ENCODE measurements at regions not wholly inside any gene's neighbourhood (a gene's known extent, or its start where the extent isn't known, plus 50 kb on each side); places are given as distances from the start of the nearest gene placed in this dataset.

- no peak for TF ChIP-seq CTCF (IDR thresholded peaks at IDR 0.05)
- TF ChIP-seq POLR2A (IDR thresholded peaks at IDR 0.05) = no peak
- no peak for TF ChIP-seq EP300 (IDR thresholded peaks at IDR 0.05)
Measured at GRCh38 chr14:94903338-94903737, 133.4 kb upstream of the GSC start.
